HG03159 (cell line): ENCODE measurements at regions not wholly inside any gene's neighbourhood (a gene's known extent, or its start where the extent isn't known, plus 50 kb on each side); places are given as distances from the start of the nearest gene placed in this dataset.
"Not testable (repeated sequence)": the region's sequence is repeated elsewhere in the genome, so short reads cannot be mapped to it uniquely, and the experiment has no call there.

Experiments
- ATAC-seq: cut with Tn5 transposase; IDR thresholded peaks from one replicate; pipeline ENCODE4 v1.9.1; 2021; ENCODE audit warnings: mild to moderate bottlenecking, moderate library complexity; ENCODE audit not compliant: unreplicated experiment

- no peak for ATAC-seq
These were observed 138.6 kb upstream of the RGPD4 start for GRCh38 chr2:107688135-107688534.

GRCh38 chr2:107693604-107694003 lies 133.1 kb upstream of the RGPD4 start:
- ATAC-seq, result no peak

GRCh38 chr2:107694667-107695066 lies 132.0 kb upstream of the RGPD4 start:
- no peak for ATAC-seq

- ATAC-seq, result no peak
These were observed 129.3 kb upstream of the RGPD4 start for GRCh38 chr2:107697385-107697784.

- ATAC-seq, result no peak
These were observed 127.8 kb upstream of the RGPD4 start for GRCh38 chr2:107698861-107699260.

GRCh38 chr2:107700073-107700472 lies 126.6 kb upstream of the RGPD4 start:
- no peak for ATAC-seq

- ATAC-seq, result no peak
These were observed 114.8 kb upstream of the RGPD4 start for GRCh38 chr2:107711941-107712340.

DNA sequence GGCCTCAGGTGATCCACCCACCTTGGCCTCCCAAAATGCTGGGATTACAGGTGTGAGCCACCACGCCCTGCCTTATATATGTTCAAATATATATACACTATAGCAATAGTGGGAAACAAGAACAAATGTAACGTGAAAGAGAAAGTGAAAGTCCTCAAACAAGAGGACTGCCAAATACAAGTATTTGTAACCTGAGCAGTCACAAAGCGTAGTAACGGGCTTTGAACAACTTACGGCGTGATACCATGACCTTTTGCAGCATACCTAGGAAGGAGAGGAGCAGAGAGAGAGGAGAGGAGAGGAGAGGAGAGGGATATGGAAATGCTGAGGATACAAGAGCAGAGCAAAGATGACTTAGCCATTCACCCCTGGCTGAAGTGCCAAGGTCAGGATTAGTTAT lies 113.8 kb upstream of the RGPD4 start:
- peak; percentile 86 for ATAC-seq

GRCh38 chr2:107717661-107718060 lies 109.0 kb upstream of the RGPD4 start:
- ATAC-seq, result no peak

DNA sequence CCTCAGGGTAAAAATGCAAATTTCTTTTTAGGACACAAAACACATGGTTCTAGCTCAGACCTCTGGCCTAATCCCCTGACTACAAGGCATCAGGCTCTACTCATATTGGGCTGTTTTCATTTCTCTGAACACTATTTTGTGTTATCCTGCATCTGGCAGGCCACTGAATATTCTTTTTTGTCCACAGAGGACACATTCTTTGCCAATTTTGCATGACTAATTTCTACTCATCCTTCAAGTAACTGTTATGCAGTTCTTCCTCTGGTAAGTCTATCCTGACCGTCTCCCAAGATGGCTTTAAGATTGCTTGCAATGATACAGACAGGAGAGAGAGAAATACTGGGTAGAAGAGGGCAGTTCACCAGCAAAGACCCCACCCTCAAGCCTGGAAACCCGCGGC lies 107.6 kb upstream of the RGPD4 start:
- ATAC-seq, result no peak

GRCh38 chr2:107719836-107720235 lies 106.9 kb upstream of the RGPD4 start:
- no peak for ATAC-seq

DNA sequence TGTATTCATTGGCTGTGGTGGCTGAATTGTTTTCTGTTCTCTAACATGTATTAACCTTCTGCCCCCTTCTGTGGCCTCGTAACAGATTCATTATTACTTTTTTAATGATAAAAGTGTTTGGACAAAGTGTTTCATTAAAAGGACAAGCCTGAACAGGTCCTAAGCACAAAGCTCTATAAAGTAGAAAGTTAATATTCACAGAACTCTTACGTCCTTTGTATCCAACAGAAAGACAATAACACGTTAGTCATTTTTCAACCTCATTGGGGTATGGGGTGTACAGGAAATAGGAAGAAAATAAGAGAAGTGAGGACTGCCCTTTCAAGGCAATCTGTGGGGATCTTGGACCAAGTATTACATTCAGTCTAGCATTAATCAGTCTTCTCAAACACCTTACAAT lies 105.5 kb upstream of the RGPD4 start:
- no peak for ATAC-seq

DNA sequence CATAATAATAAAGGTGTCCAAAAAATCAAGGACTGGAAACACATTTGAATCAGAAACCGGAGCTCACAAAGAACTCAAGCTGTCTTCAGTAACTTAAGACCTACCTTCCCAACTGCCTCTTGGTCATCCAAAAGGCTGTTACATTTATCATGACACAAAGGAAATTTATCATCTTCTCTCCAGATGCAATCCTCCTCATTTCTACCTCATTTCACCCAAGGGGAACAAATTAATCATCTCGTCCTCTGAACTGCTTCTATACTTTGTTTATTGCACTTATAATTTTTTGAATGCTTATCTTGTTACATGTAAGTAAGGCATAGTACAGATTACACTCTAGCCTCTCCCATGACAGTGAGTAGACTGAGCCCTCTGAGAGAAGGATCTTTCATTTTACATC lies 105.1 kb upstream of the RGPD4 start:
- no peak for ATAC-seq

DNA sequence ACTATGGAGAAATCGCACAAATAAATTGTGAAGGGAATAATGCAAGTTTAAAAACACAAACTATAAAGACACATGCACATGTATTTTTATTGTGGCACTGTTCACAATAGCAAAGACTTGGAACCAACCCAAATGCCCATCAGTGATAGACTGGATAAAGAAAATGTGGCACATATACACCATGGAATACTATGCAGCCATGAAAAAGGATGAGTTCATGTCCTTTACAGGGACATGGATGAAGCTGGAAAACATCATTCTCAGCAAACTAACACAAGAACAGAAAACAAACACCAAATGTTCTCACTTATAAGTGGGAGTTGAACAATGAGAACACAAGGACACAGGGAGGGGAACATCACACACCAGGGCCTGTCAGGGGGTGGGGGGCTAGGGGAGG lies 100.9 kb upstream of the RGPD4 start:
- ATAC-seq, result not testable (repeated sequence)

GRCh38 chr2:107727318-107727717 lies 99.4 kb upstream of the RGPD4 start:
- no peak for ATAC-seq

- no peak for ATAC-seq
These were observed 98.1 kb upstream of the RGPD4 start for GRCh38 chr2:107728586-107728985.

DNA sequence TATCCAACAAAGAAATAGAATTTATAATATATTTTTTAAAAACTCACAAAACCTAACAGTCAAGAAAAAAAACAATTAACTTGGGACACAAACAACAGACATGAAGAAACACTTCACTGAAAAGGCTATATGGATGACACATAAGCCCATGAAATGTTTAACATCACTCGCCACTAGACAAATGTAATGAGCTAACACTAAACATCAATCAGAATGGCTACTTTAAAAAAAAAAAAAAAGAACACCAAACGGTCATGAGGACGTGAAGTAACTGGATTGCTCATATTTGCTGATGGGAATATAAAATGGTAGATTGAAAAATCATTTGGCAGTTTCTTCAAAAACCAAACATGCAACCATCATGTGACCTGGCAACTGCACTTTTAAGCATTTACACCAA lies 97.3 kb upstream of the RGPD4 start:
- ATAC-seq, result no peak

GRCh38 chr2:107730898-107731297 lies 95.8 kb upstream of the RGPD4 start:
- no peak for ATAC-seq

GRCh38 chr2:107731435-107731834 lies 95.3 kb upstream of the RGPD4 start:
- no peak for ATAC-seq

DNA sequence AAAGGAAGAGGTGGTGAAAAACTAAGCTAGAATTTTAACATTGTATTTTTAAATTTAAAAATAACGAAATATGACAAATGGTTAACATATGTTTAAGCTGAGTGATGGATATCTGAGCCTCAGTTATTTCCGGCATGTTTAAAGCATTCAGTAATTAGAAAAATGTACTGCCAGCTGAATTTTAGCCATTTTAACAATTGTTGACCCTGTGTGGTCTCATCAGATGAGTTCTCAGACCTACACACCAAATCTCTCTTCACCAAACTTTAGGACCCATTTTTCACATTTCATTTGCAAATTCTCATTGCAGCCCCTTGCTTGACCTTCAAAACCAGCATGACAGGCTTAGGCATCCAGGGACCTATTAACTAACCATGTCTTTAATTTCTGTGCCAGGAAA lies 91.5 kb upstream of the RGPD4 start:
- ATAC-seq, result no peak

DNA sequence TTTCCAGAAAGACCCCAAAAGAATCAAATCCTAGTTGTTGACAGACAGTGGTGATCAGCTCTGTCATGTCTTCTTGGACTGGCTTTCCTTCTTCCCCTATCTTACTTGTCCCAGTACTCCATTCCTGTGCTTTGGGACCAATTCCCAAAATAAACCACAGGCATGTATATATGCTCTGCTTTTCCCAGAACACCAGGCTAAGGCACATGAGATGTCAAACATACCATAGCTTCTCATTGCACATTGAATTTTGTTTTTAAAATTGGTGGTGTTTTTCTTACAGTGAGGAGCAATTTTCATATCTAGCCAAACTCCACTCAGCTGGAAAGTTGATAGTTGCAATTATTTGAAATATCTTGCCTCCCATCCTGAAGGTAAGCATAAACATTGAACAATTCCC lies 88.9 kb upstream of the RGPD4 start:
- no peak for ATAC-seq

DNA sequence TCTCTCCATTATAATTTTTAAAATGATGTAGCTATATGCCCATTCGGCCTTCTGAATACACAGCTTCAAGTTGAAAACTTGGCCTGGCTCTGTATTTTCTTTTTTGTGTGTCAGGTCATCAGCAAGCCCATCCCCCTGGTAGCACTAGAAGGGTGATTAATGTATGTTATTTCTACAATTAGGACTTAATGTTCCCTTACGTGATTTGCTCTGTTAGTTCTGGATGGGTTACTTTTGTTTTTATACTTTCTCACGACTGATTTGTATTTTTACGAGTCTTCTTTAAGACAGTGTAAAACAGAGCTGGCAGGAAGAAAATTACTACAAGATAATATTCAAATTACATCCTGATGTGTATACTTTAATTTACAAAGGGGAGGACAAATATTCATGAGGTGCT lies 88.4 kb upstream of the RGPD4 start:
- ATAC-seq, result no peak

DNA sequence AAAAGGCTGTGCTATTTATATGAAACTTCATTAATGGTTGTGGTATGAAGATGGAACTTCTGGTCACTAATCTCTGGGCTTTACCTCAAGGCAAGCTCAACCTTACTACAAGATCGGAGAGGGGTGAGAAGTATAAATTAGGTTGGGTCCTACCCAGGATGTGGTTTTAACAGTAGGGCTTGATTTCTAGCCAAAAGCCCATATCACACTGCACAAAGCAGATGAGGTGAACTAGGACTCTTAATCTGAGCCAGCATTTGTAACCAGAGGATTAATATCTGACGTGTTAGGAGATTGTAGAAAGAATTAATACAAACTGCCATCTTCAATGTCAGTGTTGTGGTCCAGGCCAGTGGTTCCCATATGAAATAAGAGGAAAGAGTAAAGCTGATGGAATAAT lies 86.4 kb upstream of the RGPD4 start:
- no peak for ATAC-seq

GRCh38 chr2:107742460-107743027 lies 84.1 kb upstream of the RGPD4 start:
- ATAC-seq, result no peak
